H1 (cell line): ENCODE measurements at regions not wholly inside any gene's neighbourhood (a gene's known extent, or its start where the extent isn't known, plus 50 kb on each side); places are given as distances from the start of the nearest gene placed in this dataset.

Experiments
- CTCF ChIA-PET: fragments of 300-600 bp; sonication (Branson Sonifier 250); formaldehyde crosslinking; loops from one replicate; lab custom pipeline; 2021; ENCODE audit not compliant: partially characterized antibody; lab: Charles Lee
- POLR2A ChIA-PET: fragments of 300-600 bp; sonication (Branson Sonifier 250); formaldehyde crosslinking; loops from one replicate; lab custom pipeline; 2021; ENCODE audit warnings: inconsistent platforms; ENCODE audit not compliant: partially characterized antibody; lab: Charles Lee
- DNase-seq, 2 experiments: peaks; one replicate each; pipeline versions ENCODE4 v3.0.0 to v3.0.0-alpha.2; 2010 to 2022; ENCODE audit warnings: low spot score in 2 of 2, low read depth in 1 of 2, mixed read lengths in 1 of 2
- FAIRE-seq: peaks from 2 replicates; lab custom pipeline; 2011; peaks lifted over from hg19 to GRCh38; lab: Jason Lieb, UNC
- H2AFZ ChIP-seq: 2 replicates; pipeline ENCODE4 v1.8.1; 2012; ENCODE audit warnings: low read length, inconsistent platforms
- H2AK5ac ChIP-seq: 2 replicates; pipeline ENCODE4 v1.6.1; 2013; ENCODE audit warnings: low read depth, low read length
- H2BK120ac ChIP-seq: replicated peaks from 2 replicates; pipeline ENCODE3; 2013; ENCODE audit warnings: low read depth, low read length, inconsistent platforms
- H2BK12ac ChIP-seq: 2 replicates; pipeline ENCODE4 v1.6.1; 2013; ENCODE audit warnings: low read depth, low read length
- H2BK15ac ChIP-seq: 2 replicates; pipeline ENCODE4 v1.6.1; 2013; ENCODE audit warnings: low read length
- H2BK20ac ChIP-seq: 2 replicates; pipeline ENCODE4 v1.6.1; 2013; ENCODE audit warnings: low read length
- H2BK5ac ChIP-seq: 2 replicates; pipeline ENCODE4 v1.6.1; 2013; ENCODE audit warnings: low read depth, low read length
- H3K14ac ChIP-seq: 2 replicates; pipeline ENCODE4 v1.6.1; 2013; ENCODE audit warnings: inconsistent platforms; ENCODE audit not compliant: insufficient read length
- H3K18ac ChIP-seq: 2 replicates; pipeline ENCODE4 v1.6.1; 2013; ENCODE audit warnings: low read length; ENCODE audit errors: extremely low read depth
- H3K23ac ChIP-seq: 2 replicates; pipeline ENCODE4 v1.6.1; 2013; ENCODE audit warnings: inconsistent platforms; ENCODE audit not compliant: insufficient read length
- H3K23me2 ChIP-seq: 2 replicates; pipeline ENCODE4 v1.6.1; 2013; ENCODE audit warnings: low read depth, low read length
- H3K27ac ChIP-seq: 2 replicates; pipeline ENCODE4 v1.6.1; 2011; ENCODE audit warnings: low read depth, low read length, inconsistent platforms
- H3K27me3 ChIP-seq, 4 experiments: replicated peaks in 1 of 4; 1 replicate in 1 of 4; 2 replicates in 3 of 4; pipeline versions ENCODE4 v1.6.1 to v1.8.1; 2011 to 2013; ENCODE audit warnings: low read length in 3 of 4, mild to moderate bottlenecking in 3 of 4, inconsistent platforms in 2 of 4, mixed read lengths in 2 of 4, moderate library complexity in 1 of 4; ENCODE audit not compliant: control insufficient read depth in 3 of 4, insufficient read depth in 3 of 4; ENCODE audit errors: extremely low read depth in 1 of 4
- H3K36me3 ChIP-seq, 4 experiments: 2 replicates each; pipeline versions ENCODE4 v1.6.1 to v1.8.1; 2011 to 2013; ENCODE audit warnings: mild to moderate bottlenecking in 4 of 4, low read length in 3 of 4, moderate library complexity in 2 of 4, control low read depth in 1 of 4, inconsistent platforms in 1 of 4; ENCODE audit not compliant: insufficient read depth in 4 of 4, control insufficient read depth in 2 of 4
- H3K4ac ChIP-seq: replicated peaks from 2 replicates; pipeline ENCODE3; 2013; ENCODE audit warnings: low read length, low read depth, mixed read lengths, inconsistent platforms; ENCODE audit not compliant: insufficient read length
- H3K4me1 ChIP-seq, 4 experiments: replicated peaks in 1 of 4; 1 replicate in 1 of 4; 2 replicates in 3 of 4; pipeline versions ENCODE4 v1.6.1 to v1.8.1; 2011 to 2013; ENCODE audit warnings: low read length in 3 of 4, inconsistent platforms in 2 of 4, mixed read lengths in 1 of 4; ENCODE audit not compliant: insufficient read depth in 4 of 4, control insufficient read depth in 3 of 4
- H3K4me2 ChIP-seq, 2 experiments: 2 replicates each; pipeline versions ENCODE4 v1.6.1 to v1.8.1; 2011 to 2013; ENCODE audit warnings: low read depth in 2 of 2, low read length in 2 of 2, control low read depth in 1 of 2, inconsistent platforms in 1 of 2, mild to moderate bottlenecking in 1 of 2; ENCODE audit not compliant: insufficient read depth in 1 of 2
- H3K4me3 ChIP-seq, 4 experiments: fragments of 200-600, 300-600 bp in 1 of 4; sonication (generic), shearing (Covaris generic), sonication (Bioruptor Twin) in 1 of 4; 2 replicates each; pipeline versions ENCODE4 v1.5.1 to v1.8.1; 2011 to 2016; ENCODE audit warnings: low read length in 4 of 4, low read depth in 3 of 4, control low read depth in 2 of 4, inconsistent platforms in 2 of 4, mild to moderate bottlenecking in 2 of 4, mixed read lengths in 1 of 4, moderate library complexity in 1 of 4; ENCODE audit not compliant: insufficient read depth in 2 of 4; ENCODE audit errors: extremely low read depth in 1 of 4
- H3K56ac ChIP-seq: replicated peaks from 2 replicates; pipeline ENCODE3; 2013; ENCODE audit warnings: low read depth, mild to moderate bottlenecking, mixed read lengths, low read length, inconsistent platforms; ENCODE audit not compliant: insufficient read length
- H3K79me1 ChIP-seq: 2 replicates; pipeline ENCODE4 v1.6.1; 2013; ENCODE audit warnings: low read depth, low read length, control low read depth
- H3K79me2 ChIP-seq, 2 experiments: 2 replicates each; pipeline versions ENCODE4 v1.6.1 to v1.8.1; 2012 to 2013; ENCODE audit warnings: low read length in 2 of 2, mild to moderate bottlenecking in 2 of 2, inconsistent platforms in 1 of 2; ENCODE audit not compliant: insufficient read depth in 2 of 2, control insufficient read depth in 1 of 2
- H3K9ac ChIP-seq, 4 experiments: replicated peaks in 1 of 4; 1 replicate in 1 of 4; 2 replicates in 3 of 4; pipeline versions ENCODE4 v1.6.1 to v1.8.1; 2011 to 2013; ENCODE audit warnings: low read depth in 3 of 4, low read length in 3 of 4, control low read depth in 2 of 4, mild to moderate bottlenecking in 2 of 4, moderate library complexity in 2 of 4, inconsistent platforms in 1 of 4; ENCODE audit errors: extremely low read depth in 1 of 4
- H3K9me3 ChIP-seq, 2 experiments: 2 replicates each; pipeline versions ENCODE4 v1.6.1 to v1.8.1; 2012 to 2013; ENCODE audit warnings: mild to moderate bottlenecking in 2 of 2, moderate library complexity in 2 of 2, control low read depth in 1 of 2, inconsistent platforms in 1 of 2, low read depth in 1 of 2, low read length in 1 of 2, mixed read lengths in 1 of 2; ENCODE audit not compliant: insufficient read depth in 2 of 2
- H4K20me1 ChIP-seq, 2 experiments: replicated peaks in 1 of 2; 2 replicates each; pipeline versions ENCODE3 to v1.8.1; 2011 to 2013; ENCODE audit warnings: inconsistent platforms in 2 of 2, low read length in 2 of 2, mild to moderate bottlenecking in 1 of 2; ENCODE audit not compliant: insufficient read depth in 2 of 2, control insufficient read depth in 1 of 2
- H4K5ac ChIP-seq: 2 replicates; pipeline ENCODE4 v1.6.1; 2013; ENCODE audit warnings: low read length, low read depth, mixed read lengths, inconsistent platforms; ENCODE audit not compliant: insufficient read length
- H4K8ac ChIP-seq: 2 replicates; pipeline ENCODE4 v1.8.0; 2013; ENCODE audit warnings: mild to moderate bottlenecking, moderate library complexity, low read length, inconsistent platforms; ENCODE audit not compliant: insufficient read depth; ENCODE audit errors: extremely low read depth
- H4K91ac ChIP-seq: replicated peaks from 2 replicates; pipeline ENCODE3; 2013; ENCODE audit warnings: low read length, mixed read lengths, inconsistent platforms; ENCODE audit not compliant: insufficient read length
- CEBPB ChIP-seq: IDR thresholded peaks from 2 replicates; pipeline ENCODE4 v1.6.1; 2012; ENCODE audit warnings: low read depth, low read length
- PHF8 ChIP-seq: fragments of 200-600 bp; sonication (generic); conservative IDR thresholded peaks from 2 replicates; pipeline ENCODE4 v1.7.1; 2012; ENCODE audit warnings: low read depth, mild to moderate bottlenecking, inconsistent platforms, low read length, moderate library complexity
- SP1 ChIP-seq: IDR thresholded peaks from 2 replicates; pipeline ENCODE4 v1.6.1; 2011; ENCODE audit warnings: low read depth, low read length
- WGBS, 2 experiments: shearing (Covaris generic) in 1 of 2; methylation state at CpG; one replicate each; pipeline versions ENCODE4 v1.1.6 to v1.1.7; 2013 to 2015; ENCODE audit warnings: low lambda C conversion rate in 2 of 2, mixed read lengths in 2 of 2, inconsistent platforms in 1 of 2, low coverage in 1 of 2, missing lambda C conversion rate in 1 of 2; ENCODE audit not compliant: insufficient replicate concordance in 2 of 2, insufficient coverage in 1 of 2, insufficient read length in 1 of 2; ENCODE audit errors: extremely low coverage in 1 of 2, missing lambda C conversion rate in 1 of 2; 5-methylcytosine and 5-hydroxymethylcytosine counted together

DNA sequence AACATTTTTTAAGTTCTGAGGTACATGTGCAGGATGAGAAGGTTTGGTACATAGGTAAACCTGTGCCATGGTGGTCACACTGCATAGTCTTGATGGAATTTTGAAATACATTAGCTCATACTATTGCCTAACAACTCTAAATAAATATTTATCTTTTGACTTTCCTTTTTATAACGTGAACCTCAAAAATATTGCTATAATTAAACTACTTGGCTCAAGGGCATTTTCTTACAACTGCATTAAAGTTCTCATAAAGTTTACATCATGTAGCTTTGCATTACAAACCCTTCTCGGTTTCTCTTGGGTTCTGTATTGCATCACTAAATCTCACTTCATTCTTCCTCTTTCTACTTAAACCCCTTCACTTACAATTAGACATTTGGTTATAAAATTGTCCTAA is 636.0 kb upstream of the PTCHD4 start:
- no peak overlapping the region for H3K4me2 ChIP-seq
- H3K23ac ChIP-seq, result no peak overlapping the region
- no peaks in the 10 kb centered on the region for H3K23me2 ChIP-seq
- no peak overlapping the region for H2BK12ac ChIP-seq
- no peak for TF ChIP-seq PHF8
- 0 out of 2 replicates have a peak, but pooled peaks have one; percentile 6 for TF ChIP-seq CEBPB
- TF ChIP-seq SP1, result no peak
- H3K27ac ChIP-seq, result no peak overlapping the region
- no peaks in the 10 kb centered on the region for H3K79me1 ChIP-seq
- no peaks in the 10 kb centered on the region for H4K20me1 ChIP-seq
- no peaks in the 10 kb centered on the region for H3K27me3 ChIP-seq
- no peak overlapping the region for H2BK20ac ChIP-seq
- H2BK5ac ChIP-seq, result no peak overlapping the region
- H3K36me3 ChIP-seq, result no peaks in the 10 kb centered on the region
- no peak overlapping the region for H3K18ac ChIP-seq
- H3K79me2 ChIP-seq, result no peaks in the 10 kb centered on the region
- no peak overlapping the region for H3K4ac ChIP-seq
- POLR2A ChIA-PET, result no interaction called here
- no peak overlapping the region for H2BK15ac ChIP-seq
- H3K9ac ChIP-seq, result no peak overlapping the region
- DNase-seq (no peak), FAIRE-seq (no peak)
- no peaks in the 10 kb centered on the region for H3K4me1 ChIP-seq
- no peak overlapping the region for H2BK120ac ChIP-seq
- H4K8ac ChIP-seq, result no peak overlapping the region
- H3K4me3 ChIP-seq, result no peak overlapping the region
- H2AFZ ChIP-seq, result no peak overlapping the region
- H3K56ac ChIP-seq, result no peak overlapping the region
- no peak overlapping the region for H2AK5ac ChIP-seq
- no peak overlapping the region for H3K14ac ChIP-seq
- H4K5ac ChIP-seq, result no peak overlapping the region
- peaks cover 0 to 3% of the 10 kb centered on the region in 2 experiments; a peak in 2 of 4 replicates for H3K9me3 ChIP-seq
- CTCF ChIA-PET, result no interaction called here
- H4K91ac ChIP-seq, result no peak overlapping the region
- 94% methylated on average over 2 of the region's 2 CpGs; no CpG with 5 or more reads in 1 of the 2 experiments for WGBS, 2 experiments
